HG02571 (cell line): ENCODE measurements at regions not wholly inside any gene's neighbourhood (a gene's known extent, or its start where the extent isn't known, plus 50 kb on each side); places are given as distances from the start of the nearest gene placed in this dataset.
A peak's percentile ranks its signal among the peaks of the same experiment; 100 is the strongest.

Experiments
- ATAC-seq: cut with Tn5 transposase; IDR thresholded peaks from one replicate; pipeline ENCODE4 v1.9.1; 2021; ENCODE audit warnings: mild to moderate bottlenecking, moderate library complexity; ENCODE audit not compliant: unreplicated experiment

DNA sequence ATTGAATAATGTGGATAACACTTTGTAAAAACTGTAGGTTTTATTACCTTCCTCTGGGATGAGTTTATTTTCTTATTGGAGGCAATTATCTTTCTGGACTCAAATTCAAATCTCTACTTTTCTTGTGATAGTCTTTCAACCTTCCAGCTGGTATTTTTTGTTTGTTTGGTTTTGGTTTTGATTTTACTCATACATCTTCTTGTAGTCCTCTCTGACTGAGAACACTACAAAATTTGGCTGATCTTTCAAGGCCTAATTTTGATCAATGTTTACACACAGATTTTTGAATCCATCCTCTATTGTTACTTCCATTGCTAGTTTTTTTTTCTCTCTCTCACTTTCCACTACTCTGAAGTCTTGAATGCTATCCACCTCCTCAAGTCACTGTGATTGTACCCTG is 303.8 kb upstream of the NECTIN3 start:
- no peak for ATAC-seq

GRCh38 chr3:110773413-110773954 is 298.1 kb upstream of the NECTIN3 start:
- no peak for ATAC-seq

- ATAC-seq = no peak
These were observed 296.9 kb upstream of the NECTIN3 start for GRCh38 chr3:110774496-110775265.

DNA sequence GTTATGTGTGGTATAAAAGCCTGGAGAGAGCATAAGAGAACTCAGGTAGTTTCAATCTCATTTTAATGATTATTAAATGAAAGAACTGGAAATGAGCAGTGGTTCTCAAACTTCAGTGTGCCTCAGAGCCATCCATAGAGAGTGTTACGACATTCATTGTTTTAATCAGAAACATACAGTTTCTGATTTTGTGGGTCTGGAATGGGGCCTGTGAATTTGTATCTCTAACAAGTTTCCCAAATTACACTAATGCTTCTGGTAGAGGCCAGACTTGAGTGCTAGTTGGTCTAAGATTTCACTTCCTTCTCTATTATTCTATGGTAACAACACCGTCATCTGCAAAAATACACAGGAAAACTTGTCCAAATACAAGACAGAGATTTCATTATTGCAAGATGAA is 292.0 kb upstream of the NECTIN3 start:
- no peak for ATAC-seq

DNA sequence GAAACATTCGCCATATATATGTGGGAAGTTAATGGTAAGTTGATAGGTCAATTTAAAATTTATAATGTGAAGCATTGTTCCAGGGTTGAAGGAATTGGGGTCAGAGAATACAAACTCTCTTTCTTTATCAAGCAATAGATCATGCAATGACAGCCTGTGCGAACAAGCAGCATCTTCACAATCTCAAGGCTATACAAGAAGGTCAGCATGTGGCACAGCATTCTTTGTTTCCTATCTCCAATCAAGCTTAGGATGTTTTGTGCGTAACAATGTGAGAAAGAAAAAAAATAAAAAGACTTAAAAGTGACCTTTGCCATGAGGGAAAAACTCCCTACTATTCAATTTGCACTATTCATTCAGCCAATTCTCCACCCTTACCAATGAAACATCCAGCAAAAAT is 288.1 kb upstream of the NECTIN3 start:
- ATAC-seq = no peak

DNA sequence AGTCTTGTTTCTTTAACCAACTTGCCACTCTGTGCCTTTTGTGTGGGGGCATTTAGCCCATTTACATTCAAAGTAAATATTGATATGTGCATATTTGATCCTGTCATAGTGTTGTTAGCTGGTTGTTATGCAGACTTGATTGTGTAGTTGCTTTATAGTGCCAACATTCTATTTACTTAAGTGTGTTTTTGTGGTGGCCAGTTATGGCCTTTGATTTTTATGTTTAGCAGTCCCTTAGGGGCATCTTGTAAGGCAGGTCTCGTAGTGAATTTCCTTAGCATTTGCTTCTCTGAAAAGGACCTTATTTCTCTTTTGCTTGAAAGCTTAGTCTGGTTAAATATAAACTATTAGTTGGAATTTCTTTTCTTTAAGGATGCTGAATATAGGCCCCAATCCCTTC is 282.8 kb upstream of the NECTIN3 start:
- ATAC-seq = no peak

DNA sequence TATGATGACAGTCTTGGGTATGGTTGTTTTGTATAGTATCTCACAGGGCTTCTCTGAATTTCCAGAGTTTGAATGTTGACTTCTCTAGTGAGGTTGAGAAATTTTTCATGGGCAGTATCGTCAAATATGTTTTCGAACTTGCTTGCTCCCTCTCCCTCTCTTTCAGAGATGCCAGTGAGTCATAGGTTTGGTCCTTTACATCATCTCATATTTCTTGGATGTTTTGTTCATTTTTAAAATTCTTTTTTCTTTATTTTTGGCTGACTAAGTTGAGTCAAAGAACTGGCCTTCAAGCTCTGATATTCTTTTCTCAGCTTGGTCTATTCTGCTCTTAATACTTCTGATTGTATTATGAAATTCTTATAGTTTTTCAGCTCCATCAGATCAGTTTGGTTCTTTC is 282.3 kb upstream of the NECTIN3 start:
- no peak for ATAC-seq

DNA sequence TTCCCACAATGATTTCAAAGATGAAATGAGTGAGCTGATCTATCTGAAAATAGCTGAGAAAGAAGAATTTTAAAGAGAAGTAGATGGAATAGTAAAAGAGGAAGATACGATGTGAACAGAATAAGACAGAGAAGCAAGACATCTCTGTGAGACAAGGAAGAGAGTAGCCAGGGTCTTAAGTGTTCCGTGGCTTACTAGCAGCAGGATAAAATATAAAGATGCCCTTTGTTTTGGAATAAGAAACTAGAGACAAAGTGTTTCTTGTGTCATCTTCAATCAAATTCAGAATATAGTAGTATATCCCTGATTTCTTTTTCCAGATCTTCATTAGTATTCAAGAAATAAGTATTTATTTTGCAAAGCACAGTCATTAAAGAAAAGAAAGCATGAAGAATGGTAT is 281.0 kb upstream of the NECTIN3 start:
- ATAC-seq = no peak

DNA sequence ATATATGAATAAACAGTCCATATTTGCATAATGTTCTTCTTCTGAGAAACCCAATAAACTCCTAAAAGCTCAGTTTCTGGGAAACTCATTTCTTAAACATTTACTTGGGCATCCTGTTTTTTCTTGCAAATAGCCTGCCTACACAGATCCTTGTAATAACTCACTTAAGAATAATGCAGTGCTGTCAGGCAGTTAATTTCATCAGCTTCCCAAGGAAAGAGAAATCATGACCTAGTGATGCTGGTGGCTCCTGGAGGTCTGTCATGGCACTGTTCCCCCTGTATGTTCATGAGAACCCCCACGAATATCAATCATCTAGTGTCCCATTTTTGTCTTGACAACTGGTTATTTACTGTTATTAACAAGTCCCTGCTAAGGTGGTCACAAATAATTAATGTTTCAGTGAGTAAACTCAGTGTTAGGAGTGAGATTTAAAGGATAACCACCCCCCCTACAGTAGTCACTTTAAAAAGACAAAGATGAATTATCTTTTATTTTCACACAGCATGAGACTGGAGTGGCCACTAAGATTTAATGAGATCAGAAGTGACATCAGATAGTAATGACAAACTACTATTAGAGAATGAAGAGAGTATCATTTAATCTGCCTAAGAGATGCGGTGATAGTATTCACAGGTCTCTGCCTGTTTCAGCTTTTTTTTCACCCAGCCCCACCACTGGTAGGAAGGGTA is 279.5 kb upstream of the NECTIN3 start:
- no peak for ATAC-seq

- no peak for ATAC-seq
These were observed 278.0 kb upstream of the NECTIN3 start for GRCh38 chr3:110793611-110794010.

DNA sequence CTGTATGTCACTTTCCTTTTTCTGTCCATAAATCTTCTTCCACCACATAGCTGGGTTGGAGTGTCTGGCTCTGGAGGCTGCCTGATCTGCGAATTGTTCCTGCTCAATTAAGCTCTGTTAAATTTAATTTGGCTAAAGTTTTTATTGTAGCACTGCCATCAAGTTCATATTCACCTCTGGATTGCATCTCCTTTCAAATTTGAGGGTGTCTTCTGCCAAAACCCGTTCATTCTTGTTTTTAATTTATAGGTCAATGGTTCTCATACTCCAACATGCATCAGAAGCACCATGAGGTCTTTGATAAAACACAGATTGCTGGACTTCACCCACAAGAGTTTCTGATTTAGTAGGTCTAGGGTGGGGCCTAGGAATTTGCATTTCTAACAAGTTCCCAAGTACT is 276.5 kb upstream of the NECTIN3 start:
- no peak for ATAC-seq

DNA sequence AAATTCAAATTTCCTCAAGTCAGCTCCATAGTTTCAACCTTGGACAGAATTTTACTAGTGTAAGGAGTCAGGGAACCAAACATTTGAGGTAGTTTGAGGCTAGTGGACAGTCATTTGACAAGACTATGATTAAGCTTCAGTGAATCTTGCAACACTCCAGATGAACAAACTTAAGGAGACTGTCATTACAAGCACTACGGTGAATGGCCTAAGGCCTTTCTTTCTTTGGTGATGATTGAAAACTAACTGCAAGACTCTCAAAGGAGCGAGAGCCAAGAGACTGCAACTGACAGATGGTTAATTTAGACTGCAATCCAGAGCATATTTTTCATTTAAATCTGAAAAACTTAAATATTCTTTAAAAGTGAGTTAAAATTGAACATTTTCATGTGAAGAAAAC is 272.3 kb upstream of the NECTIN3 start:
- no peak for ATAC-seq

GRCh38 chr3:110804856-110805255 is 266.8 kb upstream of the NECTIN3 start:
- no peak for ATAC-seq

GRCh38 chr3:110806924-110807323 is 264.7 kb upstream of the NECTIN3 start:
- no peak for ATAC-seq

GRCh38 chr3:110808630-110809029 is 263.0 kb upstream of the NECTIN3 start:
- no peak for ATAC-seq

DNA sequence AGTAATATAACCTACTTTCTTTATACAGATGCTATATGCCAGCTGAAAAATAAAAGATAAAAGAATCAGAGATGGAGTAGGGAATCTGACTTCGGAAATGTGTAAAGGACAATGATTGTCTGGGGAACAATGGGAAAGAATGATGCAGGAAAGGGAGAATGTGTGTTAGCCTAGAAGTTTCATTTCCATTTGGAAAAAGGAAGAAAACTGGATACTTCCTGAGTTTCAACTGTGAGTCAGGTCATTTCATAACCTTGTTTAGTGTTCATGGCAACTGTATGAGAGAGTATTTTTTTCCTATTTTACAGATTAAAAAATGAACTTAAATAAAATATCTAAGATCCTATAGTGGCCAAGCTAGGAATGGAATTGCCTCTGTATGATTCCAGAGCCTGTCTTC is 261.3 kb upstream of the NECTIN3 start:
- no peak for ATAC-seq

GRCh38 chr3:110811050-110811449 is 260.6 kb upstream of the NECTIN3 start:
- ATAC-seq = no peak

DNA sequence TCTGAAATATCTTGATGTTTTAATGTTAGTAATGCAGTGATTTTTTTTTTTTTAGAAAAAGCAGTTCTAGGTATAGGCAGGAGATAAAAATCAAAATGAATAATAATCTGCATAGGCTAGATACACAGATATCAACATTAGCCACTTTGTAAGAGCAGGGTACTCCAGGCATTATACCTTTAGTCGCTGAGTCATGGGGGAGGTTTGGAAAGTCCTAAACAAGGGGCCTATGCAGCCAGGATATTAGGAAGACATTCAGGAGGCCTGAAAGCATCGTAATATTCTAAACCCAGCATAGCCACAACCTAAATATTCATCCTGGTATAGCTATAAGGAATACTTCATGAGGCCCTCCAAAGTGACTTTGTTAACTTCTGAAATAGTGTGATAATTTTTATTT is 258.1 kb upstream of the NECTIN3 start:
- ATAC-seq = no peak

GRCh38 chr3:110814170-110815007 is 257.2 kb upstream of the NECTIN3 start:
- ATAC-seq = peak; percentile 71

- no peak for ATAC-seq
These were observed 256.5 kb upstream of the NECTIN3 start for GRCh38 chr3:110815008-110815583.

GRCh38 chr3:110816008-110816407 is 255.6 kb upstream of the NECTIN3 start:
- ATAC-seq = peak; percentile 53
